GM12878 (cell line): ENCODE measurements at regions not wholly inside any gene's neighbourhood (a gene's known extent, or its start where the extent isn't known, plus 50 kb on each side); places are given as distances from the start of the nearest gene placed in this dataset.

Source experiments
- ATAC-seq: fragments of 200-7000 bp; cut with Tn5 transposase; 3 replicates; pipeline ENCODE4 v1.9.1; 2020; ENCODE audit warnings: mild to moderate bottlenecking, moderate library complexity
- BruUV-seq: library from RNA; stranded (reverse); fragments of 400-500 nt; replicated peaks from 2 replicates; lab custom pipeline; 2021; lab: Mats Ljungman, UMichigan
- CTCF ChIA-PET: fragments of 300-600 bp; sonication (Branson Sonifier 250); formaldehyde crosslinking; extraction: SDS; loops from one replicate; lab custom pipeline; 2021; ENCODE audit warnings: inconsistent platforms; lab: Yijun Ruan, JAX
- POLR2A ChIA-PET: fragments of 350-600 bp; formaldehyde crosslinking; extraction: SDS; loops from one replicate; lab custom pipeline; 2021; ENCODE audit warnings: inconsistent platforms; lab: Charles Lee
- RAD21 ChIA-PET: fragments of 300-600 bp; sonication (Branson Sonifier 250); formaldehyde crosslinking; loops from one replicate; lab custom pipeline; 2023; ENCODE audit warnings: antibody characterized with exemption; ENCODE audit not compliant: unreplicated experiment; lab: Charles Lee
- SMC1A ChIA-PET: fragments of 300-600 bp; sonication (Branson Sonifier 250); formaldehyde crosslinking; loops from one replicate; lab custom pipeline; 2023; ENCODE audit not compliant: unreplicated experiment, uncharacterized antibody; lab: Charles Lee
- DNase-seq: peaks from one replicate; pipeline ENCODE4 v3.0.0-alpha.2; 2011; ENCODE audit warnings: low read depth, low spot score
- FAIRE-seq: peaks from 3 replicates; lab custom pipeline; 2011; peaks lifted over from hg19 to GRCh38; lab: Jason Lieb, UNC
- H2AFZ ChIP-seq: 2 replicates; pipeline ENCODE4 v1.6.0; 2011; ENCODE audit warnings: low read depth, low read length, control low read depth; ENCODE audit not compliant: control insufficient read depth
- H3K27ac ChIP-seq: 2 replicates; pipeline ENCODE4 v1.5.1; 2011; ENCODE audit warnings: control low read depth; ENCODE audit not compliant: control insufficient read depth, insufficient read depth
- H3K27me3 ChIP-seq, 2 experiments: replicated peaks in 1 of 2; 2 replicates each; pipeline versions ENCODE4 v1.6.0 to v1.6.1; 2011; ENCODE audit warnings: low read length in 1 of 2; ENCODE audit not compliant: control insufficient read depth in 2 of 2, insufficient read depth in 2 of 2
- H3K36me3 ChIP-seq, 2 experiments: 2 replicates each; pipeline ENCODE4 v1.5.1; 2011; ENCODE audit warnings: low read length in 1 of 2; ENCODE audit not compliant: control insufficient read depth in 2 of 2, insufficient read depth in 2 of 2
- H3K4me1 ChIP-seq: 2 replicates; pipeline ENCODE4 v1.6.1; 2011; ENCODE audit warnings: mild to moderate bottlenecking, low read length, moderate library complexity, mixed read lengths; ENCODE audit not compliant: control insufficient read depth, insufficient read depth
- H3K4me2 ChIP-seq: 2 replicates; pipeline ENCODE4 v1.6.0; 2011; ENCODE audit warnings: control low read depth; ENCODE audit not compliant: control insufficient read depth, insufficient read depth
- H3K4me3 ChIP-seq: fragments of 200-600 bp; sonication (generic); 2 replicates; pipeline ENCODE4 v1.5.1; 2016
- H3K79me2 ChIP-seq: 2 replicates; pipeline ENCODE4 v1.6.0; 2011; ENCODE audit warnings: low read length; ENCODE audit not compliant: control insufficient read depth, insufficient read depth
- H3K9ac ChIP-seq: 2 replicates; pipeline ENCODE4 v1.8.0; 2011; ENCODE audit warnings: low read length, control low read depth, mixed read lengths; ENCODE audit not compliant: control insufficient read depth, insufficient read depth
- H3K9me3 ChIP-seq: replicated peaks from 3 replicates; pipeline ENCODE4 v1.5.1; 2011; ENCODE audit warnings: mild to moderate bottlenecking, low read length; ENCODE audit not compliant: control insufficient read depth, insufficient read depth
- H4K20me1 ChIP-seq: 2 replicates; pipeline ENCODE4 v1.6.0; 2011; ENCODE audit not compliant: control insufficient read depth, insufficient read depth
- ATF7 ChIP-seq: fragments of 450-650 bp; IDR thresholded peaks from 2 replicates; pipeline ENCODE4 v1.6.1; 2016; ENCODE audit warnings: low read depth, mild to moderate bottlenecking
- E2F8 ChIP-seq: fragments of 450-650 bp; IDR thresholded peaks from 2 replicates; pipeline ENCODE4 v1.6.1; 2018; ENCODE audit warnings: mild to moderate bottlenecking, low read depth, moderate library complexity; ENCODE audit not compliant: partially characterized antibody
- JUNB ChIP-seq: IDR thresholded peaks from 2 replicates; pipeline ENCODE4 v1.6.1; 2016; ENCODE audit warnings: antibody characterized with exemption, mild to moderate bottlenecking
- MTA3 ChIP-seq: IDR thresholded peaks from 2 replicates; pipeline ENCODE4 v1.6.1; 2012; ENCODE audit warnings: low read length, inconsistent platforms, borderline replicate concordance
- NR2C1 ChIP-seq: fragments of 450-650 bp; IDR thresholded peaks from 2 replicates; pipeline ENCODE4 v1.6.1; 2017; ENCODE audit warnings: antibody characterized with exemption, mild to moderate bottlenecking, moderate library complexity
- POLR2AphosphoS2 ChIP-seq: IDR thresholded peaks from 2 replicates; pipeline ENCODE4 v1.6.1; 2011; ENCODE audit warnings: low read depth, mild to moderate bottlenecking, low read length, improper control_type of control experiment, moderate library complexity
- TAF1 ChIP-seq: IDR thresholded peaks from 2 replicates; pipeline ENCODE4 v1.6.1; 2011; ENCODE audit warnings: mild to moderate bottlenecking, low read depth, low read length, borderline replicate concordance
- ZNF217 ChIP-seq: fragments of 450-650 bp; IDR thresholded peaks from 2 replicates; pipeline ENCODE4 v1.6.1; 2017; ENCODE audit warnings: antibody characterized with exemption, mild to moderate bottlenecking
- ZNF687 ChIP-seq: fragments of 450-650 bp; IDR thresholded peaks from 2 replicates; pipeline ENCODE4 v1.6.1; 2017; ENCODE audit warnings: mild to moderate bottlenecking, moderate library complexity
- whole genome bisulfite sequencing: methylation state at CpG from one replicate; pipeline ENCODE4 v1.1.6; 2016; ENCODE audit warnings: low lambda C conversion rate; ENCODE audit not compliant: insufficient replicate concordance, insufficient coverage; ENCODE audit errors: missing lambda C conversion rate; 5-methylcytosine and 5-hydroxymethylcytosine counted together
- in situ Hi-C: fragments of 300-500 bp; cut with MboI; formaldehyde crosslinking; loops from 9 replicates; pipeline ENCODE4 v1.14.3; 2018; ENCODE audit warnings: mixed read lengths
- intact Hi-C: fragments of 100-400 bp; cut with micrococcal nuclease; formaldehyde crosslinking; loops from one replicate; pipeline ENCODE4 v1.14.2; 2022; ENCODE audit not compliant: unreplicated experiment

GRCh38 chr1:18564676-18565075, 66.0 kb upstream of the PAX7 start:
- no peak for ATAC-seq
- Histone ChIP-seq H4K20me1 (no peaks in the 10 kb centered on the region), H3K4me3 (no peak overlapping the region), H2AFZ (no peak overlapping the region), H3K4me1 (no peaks in the 10 kb centered on the region), H3K4me2 (no peak overlapping the region), H3K27ac (no peak overlapping the region), H3K36me3 (no peaks in the 10 kb centered on the region), H3K9ac (no peak overlapping the region), H3K9me3 (no peaks in the 10 kb centered on the region), H3K27me3 (no peaks in the 10 kb centered on the region; a peak in 3 of 4 replicates), H3K79me2 (no peaks in the 10 kb centered on the region)
- TF ChIP-seq JUNB (no peak), TAF1 (no peak), E2F8 (no peak), POLR2AphosphoS2 (no peak), ATF7 (no peak), MTA3 (no peak), NR2C1 (no peak), ZNF687 (no peak), ZNF217 (no peak)
- POLR2A ChIA-PET: no interaction called here
- RAD21 ChIA-PET: no interaction called here
- CTCF ChIA-PET: interaction anchor here (0.9 to 1.4 kb wide), 3 partner anchors 8 to 17 kb away, joined by 3 to 4 read pairs (median 3); no protein-coding TSS in a partner anchor
- BruUV-seq: no TSS peak
- intact Hi-C loops (no loop called here), in situ Hi-C loops (no loop called here)
- FAIRE-seq: no peak
- WGBS: 10% methylated on average over 3 of the region's 3 CpGs
- DNase-seq: no peak
- SMC1A ChIA-PET: no interaction called here
